ENCODE measurements at regions not wholly inside any gene's neighbourhood (a gene's known extent, or its start where the extent isn't known, plus 50 kb on each side); places are given as distances from the start of the nearest gene placed in this dataset.

DNA sequence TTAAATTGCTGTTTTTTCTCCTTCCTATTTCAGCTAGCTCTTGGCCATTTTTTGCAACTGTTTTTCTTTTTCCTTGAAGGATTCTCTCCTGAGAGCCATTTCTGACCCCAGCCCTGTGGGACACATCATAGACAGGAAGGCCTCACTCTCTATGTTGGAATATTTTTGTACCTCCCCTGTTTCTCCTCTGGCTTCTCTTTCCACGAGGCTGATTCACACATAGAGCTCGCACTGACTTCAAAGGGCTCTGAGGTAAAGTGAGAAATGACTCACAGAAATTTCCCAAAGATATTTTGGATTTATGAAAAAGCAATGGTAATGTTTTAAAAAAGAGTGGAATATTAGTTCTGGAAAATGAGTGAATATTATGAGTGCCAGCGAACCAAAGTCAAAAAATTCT lies 181.7 kb upstream of the IGFBP7 start:
- no peak for DNase-seq

DNA sequence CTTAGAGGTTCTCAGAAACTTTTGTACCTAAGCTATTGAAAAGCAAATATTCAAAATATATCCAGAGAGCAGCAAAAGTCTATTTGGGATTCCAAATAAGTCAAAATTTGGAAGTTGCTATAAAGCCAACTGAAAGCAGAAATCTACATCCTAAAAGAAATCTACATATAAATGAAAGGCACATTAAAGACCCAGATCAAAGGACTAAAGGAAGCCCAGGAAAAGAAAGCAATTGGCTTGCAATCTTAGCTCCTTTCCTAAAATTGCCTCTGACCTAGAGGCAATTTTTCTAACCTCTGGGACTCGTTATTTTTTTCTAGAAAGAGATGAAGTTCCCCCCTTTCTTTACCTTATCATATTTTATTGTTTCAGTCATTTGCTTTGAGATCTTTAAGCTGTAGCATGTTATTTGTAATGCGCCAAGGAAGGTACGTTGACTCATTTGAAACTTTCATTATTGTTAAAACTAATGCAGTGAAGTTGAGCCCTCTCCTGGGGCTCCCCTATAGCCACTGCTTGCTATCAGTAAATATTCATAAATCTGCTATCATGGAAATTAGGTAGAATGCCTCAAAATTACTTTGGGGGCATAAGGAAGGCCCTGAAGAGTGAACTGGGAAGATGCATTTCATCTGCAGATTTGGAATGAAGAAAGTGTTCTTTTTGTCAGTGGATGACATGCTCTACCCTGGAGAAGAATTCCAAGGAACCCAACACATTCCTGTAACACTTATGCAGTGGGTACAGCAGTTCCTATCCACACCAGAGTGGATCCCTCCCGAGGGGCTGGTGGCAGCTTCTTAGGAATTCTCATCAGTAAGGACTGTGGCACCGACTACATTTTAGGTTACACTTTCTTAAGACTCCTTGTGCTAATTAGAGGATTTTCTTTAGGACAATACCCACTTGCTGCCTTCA lies 177.8 kb upstream of the IGFBP7 start:
- DNase-seq = no peak

DNA sequence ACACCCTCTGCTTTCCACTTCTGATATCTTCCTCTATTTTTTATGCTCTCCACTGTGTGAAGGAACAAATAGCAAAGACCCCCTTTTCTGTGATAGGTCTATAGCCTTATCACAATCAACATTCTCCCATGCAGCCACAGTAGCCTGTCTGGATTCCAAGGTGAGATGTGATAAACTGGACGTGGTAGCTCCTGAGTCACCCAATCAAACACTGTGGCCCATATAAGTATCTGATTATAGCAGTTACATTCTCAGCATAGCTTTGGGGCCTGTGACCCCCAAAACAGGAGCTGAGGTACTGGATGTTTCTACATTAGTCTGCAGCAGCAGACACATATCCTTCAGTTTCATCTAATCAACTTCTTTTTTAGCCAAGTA lies 172.7 kb upstream of the IGFBP7 start:
- no peak for DNase-seq

DNA sequence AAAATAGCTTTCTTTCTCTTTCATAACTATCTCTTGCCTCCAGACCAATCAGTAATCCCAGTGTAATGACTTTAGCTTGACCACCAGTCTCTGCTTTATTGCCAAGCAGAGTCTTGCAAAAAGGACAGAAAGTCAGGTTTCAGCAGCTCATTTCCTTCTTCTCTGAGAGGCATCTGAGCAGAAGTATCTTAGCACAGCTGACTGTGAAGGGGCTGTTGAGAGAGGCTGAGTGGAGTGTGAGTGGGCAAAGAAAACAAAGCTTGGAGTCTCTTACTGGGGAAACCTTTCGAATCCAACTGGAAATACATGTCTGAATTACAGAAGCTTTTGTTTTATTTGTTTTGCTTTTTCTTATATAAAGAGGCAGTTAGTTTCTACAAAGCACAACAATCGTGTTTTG lies 170.3 kb upstream of the IGFBP7 start:
- DNase-seq = no peak

DNA sequence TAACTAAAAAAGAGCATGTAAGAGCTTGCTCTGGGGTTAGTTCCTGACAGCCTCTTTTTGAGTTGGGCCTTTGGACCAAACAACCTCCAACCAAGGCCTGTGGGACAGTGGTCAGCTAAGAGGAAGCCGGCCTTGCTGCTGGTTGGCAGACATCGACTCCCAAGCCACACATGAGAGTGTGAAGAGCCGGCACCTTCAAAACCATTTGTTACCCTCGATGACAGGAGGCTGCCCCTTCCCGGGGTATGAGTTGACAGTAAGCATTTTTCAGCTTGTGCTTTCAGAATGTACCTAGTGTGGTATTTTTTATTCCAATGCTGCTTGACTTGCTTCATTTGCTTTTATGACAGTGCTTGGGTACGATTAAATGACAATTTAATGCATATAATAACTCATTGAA lies 168.6 kb upstream of the IGFBP7 start:
- no peak for DNase-seq

DNA sequence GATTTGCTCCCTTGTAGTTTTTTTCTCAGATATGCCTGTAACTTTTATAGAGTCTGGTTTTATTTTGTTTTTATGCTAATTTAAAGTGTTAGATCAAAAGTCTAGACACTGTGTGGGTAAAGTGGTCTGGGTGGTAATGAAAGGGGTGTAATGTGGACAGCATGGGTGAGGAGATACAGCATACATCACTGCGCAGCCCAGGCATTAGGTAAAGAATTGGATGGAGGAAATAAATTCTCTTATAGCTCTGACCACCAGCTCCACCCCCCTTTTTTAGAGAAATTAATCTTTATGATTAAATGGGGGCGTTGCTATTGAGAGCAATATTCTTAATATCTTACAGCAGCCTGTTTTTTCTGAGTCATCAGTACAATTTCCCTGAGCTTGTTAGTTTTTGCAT lies 163.9 kb upstream of the IGFBP7 start:
- no peak for DNase-seq

DNA sequence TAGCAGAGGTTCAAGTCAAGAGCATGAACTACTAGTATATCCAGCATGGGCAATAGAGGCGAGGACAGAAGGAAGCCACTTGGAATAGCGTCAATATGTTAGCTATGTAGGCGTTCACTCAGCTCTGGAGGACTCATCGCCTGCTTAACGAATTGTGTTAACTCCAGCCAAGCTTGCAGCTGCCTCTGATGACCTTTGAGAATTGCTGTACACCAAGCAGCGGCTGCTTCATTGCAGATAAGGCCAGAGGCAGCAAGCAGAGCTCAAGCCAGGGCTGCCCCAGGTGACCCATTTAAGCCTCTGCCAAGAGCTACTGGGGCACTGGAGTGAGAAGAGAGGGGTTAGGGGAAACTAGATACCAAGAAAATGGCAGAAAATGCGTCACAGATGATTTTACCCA lies 160.2 kb upstream of the IGFBP7 start:
- DNase-seq = no peak

DNA sequence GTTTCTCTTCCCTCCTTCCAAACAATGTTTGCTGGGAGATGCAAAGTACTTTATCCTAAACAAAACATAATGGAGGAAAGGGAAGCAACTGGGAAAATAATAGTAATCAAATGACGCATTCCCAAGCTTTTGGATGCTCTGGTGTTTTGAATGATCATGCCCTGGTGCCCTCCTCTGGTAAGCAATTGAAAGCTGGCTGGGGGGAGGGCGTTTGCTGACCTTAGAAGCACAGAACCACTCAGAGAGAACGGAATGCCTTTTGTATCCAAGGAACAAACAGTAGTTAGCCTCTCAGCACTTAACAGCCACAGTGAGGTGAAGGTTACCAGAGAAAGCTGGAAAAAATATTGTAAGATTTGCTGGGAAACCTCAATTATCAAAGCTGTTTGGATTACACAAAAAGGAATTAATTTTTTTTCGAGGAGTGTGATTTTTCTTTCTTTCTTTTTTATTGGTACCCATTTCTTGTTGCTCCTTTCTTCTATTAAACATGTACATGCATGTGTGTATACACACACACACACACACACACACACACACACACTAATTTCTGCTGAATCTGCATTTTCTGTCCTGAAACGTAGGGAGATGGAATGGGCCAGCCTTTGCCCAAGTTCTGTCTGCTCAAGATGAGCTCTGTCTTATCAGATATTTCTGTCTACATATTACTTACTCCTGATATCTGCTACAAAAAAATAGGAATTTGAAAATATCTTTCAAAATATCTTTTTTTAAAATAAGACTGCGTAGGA lies 155.8 kb upstream of the IGFBP7 start:
- DNase-seq = no peak

DNA sequence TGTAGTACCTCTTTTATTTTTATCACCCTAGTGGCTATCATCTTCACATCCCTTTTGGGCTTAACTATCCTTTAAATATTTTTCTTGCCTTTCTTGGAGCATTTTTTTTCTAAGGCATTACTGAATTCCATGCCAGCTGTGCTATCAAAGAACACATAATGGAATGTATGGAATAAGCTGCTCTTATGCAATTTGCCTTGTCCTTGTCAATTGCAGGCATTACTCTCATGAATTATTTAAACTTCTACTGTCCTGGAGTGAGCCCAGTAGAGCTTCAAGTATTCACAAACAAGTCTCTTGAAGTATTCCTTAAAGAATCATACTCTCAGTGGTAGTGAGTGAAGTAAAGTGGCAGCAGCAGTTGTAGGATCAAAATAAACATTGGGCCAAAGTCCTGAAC lies 144.6 kb upstream of the IGFBP7 start:
- DNase-seq = no peak

DNA sequence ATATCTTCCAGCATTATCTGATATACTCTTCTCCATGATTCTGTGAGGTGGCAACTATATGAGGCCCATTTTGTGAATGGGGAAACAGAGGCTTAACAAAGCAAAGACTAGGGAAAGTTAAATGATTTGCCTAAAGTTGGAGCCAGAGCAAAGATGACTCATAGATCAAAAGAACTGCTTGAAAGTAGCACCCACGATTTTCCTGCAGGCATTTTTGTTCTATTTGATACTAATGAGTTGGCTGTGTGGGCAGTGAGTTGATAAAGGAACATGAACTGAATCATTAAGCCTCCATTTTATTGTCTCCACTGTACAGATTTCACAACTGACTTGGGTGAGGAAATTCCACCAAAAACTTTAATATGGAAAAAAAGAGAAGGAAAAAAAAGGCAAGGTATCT lies 138.9 kb upstream of the IGFBP7 start:
- no peak for DNase-seq

DNA sequence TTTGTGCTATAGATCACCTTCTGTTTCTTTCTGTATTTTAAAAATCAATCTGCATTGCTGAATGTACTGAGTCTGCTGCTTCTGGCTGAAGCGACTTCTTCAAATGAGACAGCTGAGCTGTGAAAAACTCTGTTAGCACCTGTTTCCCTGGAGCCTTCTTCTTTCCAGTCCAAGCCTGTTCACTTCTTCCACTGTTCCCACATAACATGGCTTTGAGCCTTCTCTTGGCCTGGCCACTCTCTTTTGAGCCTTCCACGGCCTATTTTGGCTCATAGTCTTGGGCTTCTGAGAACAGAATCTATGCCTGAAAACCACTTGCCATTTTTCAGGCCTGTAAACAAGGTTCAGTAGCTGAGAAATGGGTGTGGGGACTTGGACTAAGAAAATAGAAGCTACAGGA lies 132.9 kb upstream of the IGFBP7 start:
- no peak for DNase-seq

DNA sequence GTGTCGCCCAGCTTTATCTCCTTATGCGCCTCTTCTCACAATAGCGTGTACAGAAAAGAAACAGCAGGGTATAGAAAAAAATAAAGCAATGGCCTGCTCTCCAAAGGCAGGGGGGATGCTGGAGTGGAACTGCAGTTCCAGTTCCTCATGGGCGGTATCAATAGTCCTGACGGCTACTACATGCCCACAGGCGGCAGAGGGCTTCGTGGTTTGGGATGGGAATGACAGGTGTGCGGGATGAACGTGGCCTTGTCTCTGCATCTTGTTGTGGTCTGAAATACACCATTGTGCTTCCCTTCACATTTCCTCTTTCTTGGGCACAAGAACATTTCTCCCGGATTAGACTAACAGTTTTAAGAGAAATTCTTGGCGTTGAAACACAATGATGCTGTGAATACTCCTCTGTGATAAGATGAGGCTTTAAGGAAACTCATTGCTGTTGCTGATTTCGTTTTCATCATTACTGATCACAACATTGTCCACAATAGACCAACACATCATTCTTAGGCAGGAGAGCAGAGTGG lies 124.1 kb upstream of the IGFBP7 start:
- DNase-seq = no peak

DNA sequence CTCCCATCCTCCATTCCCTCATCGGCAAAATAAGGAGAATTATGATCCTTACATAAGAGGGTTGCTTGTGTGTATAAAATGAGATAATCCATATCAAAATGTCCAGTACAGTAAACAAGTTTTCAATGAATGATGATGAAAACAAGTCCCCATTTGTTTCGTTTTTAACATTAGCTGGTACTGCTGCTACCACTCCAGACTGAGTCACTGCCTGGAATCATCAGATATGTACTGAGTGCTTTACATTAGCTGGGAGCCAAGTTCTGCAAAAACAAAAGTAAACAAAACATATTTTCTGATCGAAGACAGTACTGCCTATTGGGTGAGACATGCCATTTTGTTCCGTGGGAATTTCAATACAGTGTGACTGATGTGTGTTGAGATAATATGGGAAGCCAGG lies 123.2 kb upstream of the IGFBP7 start:
- no peak for DNase-seq

DNA sequence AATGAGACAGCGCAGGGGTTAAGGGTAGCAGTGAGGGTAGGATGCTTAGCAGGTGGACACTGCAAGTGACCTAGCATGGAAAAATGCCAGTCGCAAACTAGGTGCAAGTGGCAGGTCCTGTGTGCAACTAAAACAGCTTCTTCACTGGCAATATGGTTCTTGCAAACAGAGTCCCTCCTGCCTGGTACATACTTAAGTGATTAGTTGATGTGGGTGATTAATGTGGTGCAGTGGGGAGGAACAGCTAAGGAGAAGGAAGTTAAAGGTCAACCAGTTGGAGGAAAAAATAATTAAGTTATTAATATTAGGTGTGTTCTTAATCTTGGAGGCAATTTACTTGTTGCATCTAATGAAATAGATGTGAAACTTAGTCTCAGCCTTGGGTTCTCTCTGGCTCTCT lies 121.6 kb upstream of the IGFBP7 start:
- no peak for DNase-seq

DNA sequence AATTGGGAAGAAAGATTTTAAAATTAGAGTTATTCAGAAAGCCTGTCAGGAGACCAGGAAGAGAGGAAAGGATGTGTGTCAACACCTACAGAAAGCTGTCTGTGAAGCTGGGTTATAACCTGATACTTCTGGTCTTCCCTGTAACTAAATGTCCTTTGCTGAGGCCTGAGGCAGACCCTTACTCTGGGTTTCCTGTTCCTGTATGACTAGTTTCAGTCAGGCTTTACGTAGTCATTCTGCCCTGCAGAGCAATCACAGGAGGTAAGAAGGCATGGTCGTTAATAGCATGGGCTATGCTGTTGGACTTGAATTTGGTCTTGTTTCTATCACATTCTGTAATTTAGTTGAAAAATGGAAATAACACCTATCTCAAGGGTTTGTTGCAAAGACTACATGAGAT lies 110.5 kb upstream of the IGFBP7 start:
- no peak for DNase-seq

DNA sequence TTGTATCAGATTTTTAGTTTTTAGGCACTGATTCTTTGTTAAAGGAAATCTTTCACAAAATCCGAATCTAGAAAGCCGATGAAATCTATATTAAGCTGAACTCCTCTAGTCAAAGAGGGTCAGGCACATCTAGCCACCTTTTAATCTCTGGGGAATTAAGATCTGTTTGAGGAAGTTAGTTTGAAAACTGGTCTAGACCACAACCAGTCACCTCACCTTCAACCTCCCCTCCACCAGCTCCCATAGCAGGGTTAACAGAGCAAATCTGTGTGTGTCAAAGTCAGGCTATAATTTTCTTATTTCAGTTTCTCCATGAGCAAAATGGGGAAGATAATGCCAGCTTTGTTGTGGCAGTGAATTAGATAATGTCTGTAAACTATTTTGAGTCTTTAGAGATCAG lies 110.0 kb upstream of the IGFBP7 start:
- DNase-seq = no peak

DNA sequence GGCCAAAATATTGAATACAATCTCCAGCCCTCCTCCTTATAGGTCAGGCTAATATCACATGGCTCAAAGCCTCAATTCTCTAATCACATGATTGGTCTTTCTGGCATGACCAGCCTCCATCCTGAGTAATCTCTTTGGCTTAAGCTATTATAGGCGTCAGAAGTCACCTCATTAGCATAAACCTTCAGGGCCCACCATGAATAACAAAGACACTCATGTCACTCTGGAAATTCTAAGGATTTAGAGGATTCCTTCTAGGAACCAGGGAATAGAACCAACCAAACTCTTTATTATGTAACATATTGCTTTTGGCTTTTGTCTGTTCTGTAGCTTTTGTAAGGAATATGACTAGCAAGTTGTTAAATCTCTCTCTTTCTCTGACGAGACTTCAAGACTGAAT lies 109.2 kb upstream of the IGFBP7 start:
- no peak for DNase-seq

DNA sequence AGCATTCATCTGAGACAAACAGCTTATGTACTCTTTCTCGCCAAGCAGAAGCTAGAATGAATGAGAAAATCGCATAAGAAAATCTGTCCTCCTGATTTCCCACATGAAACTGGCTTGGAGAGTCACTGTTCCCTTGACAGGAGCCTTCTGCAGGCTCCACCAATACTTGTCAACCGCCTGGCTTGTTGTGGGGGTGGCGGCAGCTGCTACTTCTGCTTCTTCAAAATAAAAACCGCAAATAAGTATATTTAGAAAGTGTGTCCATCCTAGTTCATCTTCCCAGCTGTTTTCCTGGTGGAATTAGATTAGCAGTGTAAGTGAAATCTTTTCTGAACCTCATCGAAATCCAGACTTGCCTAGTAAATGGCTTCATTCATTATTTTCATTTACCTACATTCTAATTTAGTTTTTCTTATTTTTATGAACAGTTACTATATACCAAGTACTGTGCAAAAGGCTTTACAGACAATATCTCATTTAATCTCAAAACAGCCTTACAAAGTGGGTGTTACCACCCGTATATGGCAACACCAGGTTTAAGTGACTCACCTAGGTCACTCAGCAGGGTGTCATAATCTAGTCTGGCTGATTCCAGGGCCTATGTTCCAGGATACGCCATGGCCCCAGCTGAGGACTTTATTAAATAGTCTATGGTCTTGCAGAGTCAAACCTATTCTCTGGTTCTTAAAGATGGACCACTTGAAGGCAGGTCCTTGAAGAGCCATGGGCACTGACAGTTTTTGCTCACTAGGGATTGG lies 104.6 kb upstream of the IGFBP7 start:
- DNase-seq = no peak

DNA sequence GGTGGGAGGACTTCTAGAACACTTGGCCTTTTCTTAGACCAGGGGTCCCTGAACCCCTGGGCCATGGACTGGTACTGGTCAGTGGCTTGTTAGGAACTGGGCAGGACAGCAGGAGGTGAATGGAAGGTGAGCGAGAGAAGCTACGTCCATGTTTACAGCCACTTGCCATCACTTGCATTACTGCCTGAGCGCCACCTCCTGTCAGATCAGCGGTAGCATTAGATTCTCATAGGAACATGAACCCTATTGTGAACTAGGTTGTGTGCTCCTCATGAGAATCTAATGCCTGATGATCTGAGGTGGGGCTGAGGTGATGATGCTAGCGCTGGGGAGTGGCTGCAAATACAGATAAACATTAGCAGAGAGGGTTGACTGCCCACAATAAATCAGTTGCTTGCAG lies 100.9 kb upstream of the IGFBP7 start:
- DNase-seq = no peak

DNA sequence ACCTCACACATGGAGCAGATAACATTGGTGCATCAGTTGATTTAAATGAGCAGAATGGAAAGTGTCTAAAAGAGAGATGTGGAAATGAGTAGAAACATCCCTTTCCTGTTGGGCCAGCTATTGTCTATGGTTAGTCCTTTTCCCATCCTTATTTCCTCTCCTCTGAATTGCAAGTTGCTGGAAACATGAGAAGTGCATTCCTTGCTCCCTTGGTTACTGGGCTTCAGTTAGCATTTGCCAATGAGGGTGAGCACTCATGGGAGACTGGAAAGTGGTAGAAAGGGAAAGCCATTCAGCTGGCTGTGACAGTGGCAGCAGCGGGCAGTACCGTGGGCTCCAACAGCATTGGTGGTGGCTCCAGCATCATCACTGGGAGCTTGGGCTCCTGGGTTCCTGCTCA lies 96.0 kb upstream of the IGFBP7 start:
- no peak for DNase-seq

DNA sequence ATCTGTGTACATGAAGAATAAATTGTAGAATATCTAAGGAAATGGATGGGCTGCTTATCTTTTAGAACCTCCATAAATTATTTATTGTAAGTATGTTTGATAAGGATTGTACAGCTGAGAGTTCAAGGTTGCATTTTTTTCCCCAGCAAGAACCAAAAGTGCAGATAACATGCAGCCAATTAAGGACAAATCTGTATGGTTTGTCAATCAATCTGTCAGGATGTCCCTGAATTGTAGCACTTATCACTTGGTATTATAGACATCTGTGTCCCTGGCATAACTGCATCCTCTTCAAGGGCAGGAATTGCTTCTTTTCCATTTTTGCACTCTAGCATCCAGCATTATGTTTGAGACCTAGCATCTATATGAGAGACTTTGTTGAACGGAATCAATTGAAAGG lies 95.4 kb upstream of the IGFBP7 start:
- no peak for DNase-seq

DNA sequence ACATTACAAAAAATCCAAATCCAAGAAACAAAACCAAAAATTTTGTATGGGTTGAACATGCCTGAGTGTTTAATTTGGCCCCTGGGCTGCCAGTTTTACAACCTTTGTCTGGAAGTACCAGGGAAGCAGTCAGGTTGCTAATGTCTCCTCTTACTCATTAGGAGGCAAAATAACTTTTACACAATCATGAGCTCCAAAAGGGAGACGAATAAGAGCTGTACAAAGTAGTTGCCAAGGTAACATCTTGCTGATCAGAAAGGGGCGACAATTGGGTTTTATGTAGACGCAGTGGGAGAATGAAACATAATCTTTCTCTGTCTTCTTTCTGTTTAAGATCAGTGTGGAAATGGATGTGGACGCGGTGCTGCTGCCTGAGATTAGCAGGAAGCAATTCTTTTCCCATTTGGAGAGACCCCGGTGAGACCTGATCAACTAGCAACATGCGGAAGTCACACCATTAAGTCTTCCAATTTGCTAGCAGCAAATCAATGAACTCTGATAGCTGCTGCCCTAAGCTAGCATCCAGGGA lies 90.7 kb upstream of the IGFBP7 start:
- DNase-seq = no peak

DNA sequence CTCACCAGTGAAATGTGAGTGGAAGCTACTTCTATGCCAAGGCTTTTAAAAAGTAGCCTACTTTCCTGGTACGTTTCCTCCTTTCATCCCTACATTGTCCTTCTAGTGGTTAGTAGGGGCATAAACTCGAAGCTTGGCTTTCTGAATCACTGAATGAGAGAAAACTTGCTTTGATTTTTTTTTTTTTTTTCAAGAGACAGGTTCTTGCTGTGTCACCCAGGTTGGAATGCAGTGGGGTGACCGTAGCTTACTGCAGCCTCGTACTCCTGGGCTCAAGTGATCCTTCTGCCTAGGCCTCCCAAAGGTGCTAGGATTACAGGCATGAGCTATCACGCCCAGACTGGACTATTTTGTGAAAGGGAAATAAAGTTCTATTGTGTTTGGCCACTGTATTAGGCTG lies 89.1 kb upstream of the IGFBP7 start:
- DNase-seq = no peak
